ENCODE measurements at regions not wholly inside any gene's neighbourhood (a gene's known extent, or its start where the extent isn't known, plus 50 kb on each side); places are given as distances from the start of the nearest gene placed in this dataset.

DNA sequence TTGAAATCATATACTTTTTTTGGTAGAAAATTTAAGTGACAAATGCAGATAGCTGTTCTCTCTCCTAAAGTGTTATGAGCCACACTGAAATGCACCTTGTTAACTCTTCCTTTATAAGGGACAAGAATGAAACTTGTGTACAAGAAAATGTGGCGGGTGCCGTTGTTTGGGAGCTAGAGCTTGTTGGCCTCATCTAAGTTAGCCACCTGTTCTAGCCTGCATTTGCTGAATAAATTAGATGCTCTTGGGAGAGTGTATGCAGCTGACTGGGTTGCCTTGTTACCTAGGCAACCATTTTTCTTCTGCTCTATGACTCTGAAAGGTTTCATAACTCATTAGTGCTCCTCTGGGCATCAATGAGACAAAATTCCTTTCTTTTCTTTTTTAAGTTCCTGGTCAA is 174.3 kb downstream of the TAF11L14 start:
- H3K14ac ChIP-seq (replicated peaks; ENCODE audit: low read depth, low read length): no peak overlapping the region
- no peaks in the 10 kb centered on the region for H3K36me3 ChIP-seq (ENCODE audit: control insufficient read depth, insufficient read depth, low read length)
- H3K23ac ChIP-seq (ENCODE audit: low read depth, low read length): no peak overlapping the region
- no peak overlapping the region for H3K4me2 ChIP-seq (ENCODE audit: low read depth, low read length)
- dilution Hi-C loops (cut with HindIII; ENCODE audit: low sequenced_read_pairs, unreplicated experiment): no loop called here
- H4K8ac ChIP-seq (ENCODE audit: low read depth in 2 of 2, low read length in 2 of 2): no peak overlapping the region
- no peak overlapping the region for H2BK20ac ChIP-seq (ENCODE audit: low read depth, low read length)
- H3K4me1 ChIP-seq (ENCODE audit: control insufficient read depth, insufficient read depth, low read length): no peaks in the 10 kb centered on the region
- no peak overlapping the region for H2AFZ ChIP-seq (replicated peaks; ENCODE audit: low read length, poor library complexity)
- H3K56ac ChIP-seq (ENCODE audit: extremely low read depth, insufficient read depth, low read length): no peak overlapping the region
- intact Hi-C loops (cut with micrococcal nuclease): loop anchor here (10.0 kb wide), 1 partner anchor 594 kb away; the partner anchor contains the start of gene BASP1
- H2AK5ac ChIP-seq (ENCODE audit: low read depth, low read length): no peak overlapping the region
- H3K9ac ChIP-seq (ENCODE audit: low read depth, low read length): no peak overlapping the region
- ChIA-PET POLR2A (ENCODE audit: unreplicated experiment) (no interaction called here), CTCF (no interaction called here)
- H3K9me1 ChIP-seq (ENCODE audit: insufficient read depth, low read length): no peaks in the 10 kb centered on the region
- no peak overlapping the region for H3K4ac ChIP-seq (ENCODE audit: low read depth, low read length)
- no peak for ATAC-seq (ENCODE audit: low read depth)
- in situ Hi-C loops (cut with MboI; ENCODE audit: low sequenced_read_pairs): no loop called here
- no peaks in the 10 kb centered on the region for H3K9me3 ChIP-seq (ENCODE audit: control insufficient read depth, insufficient read depth, low read length)
- no peak overlapping the region for H4K91ac ChIP-seq (ENCODE audit: insufficient read depth, low read depth, low read length)
- no peak for DNase-seq
- H4K20me1 ChIP-seq (ENCODE audit: insufficient read depth, low read length): no peaks in the 10 kb centered on the region
- no peak overlapping the region for H2BK5ac ChIP-seq (ENCODE audit: low read depth, low read length, poor library complexity, severe bottlenecking)
- H2BK15ac ChIP-seq (ENCODE audit: low read depth, low read length): no peak overlapping the region
- H3K27ac ChIP-seq (ENCODE audit: insufficient read depth, low read length): no peak overlapping the region
- no peaks in the 10 kb centered on the region for H3K27me3 ChIP-seq (ENCODE audit: control insufficient read depth, insufficient read depth, low read length)
- no TSS peak for BruUV-seq (replicated peaks)
- no peak overlapping the region for H4K5ac ChIP-seq (ENCODE audit: low read depth, low read length)
- TF ChIP-seq MXI1 (IDR thresholded peaks at IDR 0.05; ENCODE audit: borderline replicate concordance, low read depth, low read length): no peak
- TF ChIP-seq NFE2L2 (IDR thresholded peaks at IDR 0.05; ENCODE audit: low read depth, low read length): no peak
- no peak for TF ChIP-seq RFX5 (IDR thresholded peaks at IDR 0.05; ENCODE audit: low read depth, low read length)
- H2AK9ac ChIP-seq (replicated peaks; ENCODE audit: low read depth, low read length, poor library complexity): no peak overlapping the region
- no peak overlapping the region for H3K18ac ChIP-seq (ENCODE audit: low read depth, low read length)
- WGBS, 2 experiments (ENCODE audit: extremely low coverage in 2 of 2, insufficient read length in 1 of 2): 100% methylated on average over 1 of the region's 2 CpGs; no CpG with 5 or more reads in 1 of the 2 experiments
- no peaks in the 10 kb centered on the region for H3K79me1 ChIP-seq (ENCODE audit: low read depth in 1 of 2, low read length in 2 of 2)
- H2BK120ac ChIP-seq (ENCODE audit: low read depth, low read length): no peak overlapping the region
- no peak overlapping the region for H3K4me3 ChIP-seq (ENCODE audit: insufficient read depth, low read depth, low read length)

All from IMR-90 (cell line).